ENCODE measurements at regions not wholly inside any gene's neighbourhood (a gene's known extent, or its start where the extent isn't known, plus 50 kb on each side); places are given as distances from the start of the nearest gene placed in this dataset.

DNA sequence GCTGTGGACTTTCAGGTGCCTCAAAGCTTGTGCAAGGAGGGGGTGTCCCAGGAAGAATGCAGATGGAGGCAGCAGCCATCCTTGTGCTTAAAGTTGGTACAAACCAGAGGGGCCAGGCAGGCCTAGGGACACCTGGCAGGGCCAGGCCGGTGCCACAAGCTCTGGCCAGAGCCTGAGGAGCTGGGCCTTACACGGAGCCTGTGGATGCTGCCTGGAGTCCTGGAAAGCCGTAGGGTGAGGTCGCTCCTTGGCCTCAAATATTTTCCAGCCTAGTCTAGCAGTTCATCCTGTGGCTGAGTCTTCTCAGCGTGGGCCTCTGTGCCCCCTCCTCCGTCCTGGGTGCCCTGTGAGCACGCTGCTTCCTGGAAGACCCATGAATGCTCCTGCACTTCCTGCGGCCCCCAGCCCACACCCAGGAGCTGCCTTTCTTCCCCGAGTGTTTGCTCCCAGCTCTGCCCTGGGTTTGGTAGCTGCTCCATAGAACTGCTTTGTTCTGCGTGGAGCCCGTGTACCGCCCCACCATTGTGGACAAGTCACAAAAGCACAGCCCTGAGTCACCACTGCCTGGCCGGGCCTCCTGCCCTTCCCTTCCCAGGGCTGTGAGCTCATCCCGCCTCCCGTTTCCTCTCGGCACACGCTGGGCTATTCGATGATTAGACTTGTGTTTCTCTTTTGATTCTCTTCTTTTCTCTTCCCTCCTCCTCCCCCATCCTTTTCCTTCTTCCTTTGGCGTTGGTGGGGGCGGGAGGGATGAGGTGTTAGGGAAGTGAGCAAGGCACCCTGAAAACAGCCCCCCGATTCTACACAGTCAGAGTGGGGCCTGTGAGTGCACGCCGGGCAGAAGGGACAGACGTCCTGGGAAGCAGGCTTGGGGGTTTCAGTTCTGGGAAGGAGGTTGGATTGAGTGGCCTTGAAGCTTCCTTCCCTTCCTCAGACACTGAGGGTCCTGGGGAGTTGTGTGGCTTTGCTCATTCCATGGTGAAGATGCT lies 73.2 kb upstream of the SHH start:
- DNase-seq (ENCODE audit: low read depth): peak; percentile 50

DNA sequence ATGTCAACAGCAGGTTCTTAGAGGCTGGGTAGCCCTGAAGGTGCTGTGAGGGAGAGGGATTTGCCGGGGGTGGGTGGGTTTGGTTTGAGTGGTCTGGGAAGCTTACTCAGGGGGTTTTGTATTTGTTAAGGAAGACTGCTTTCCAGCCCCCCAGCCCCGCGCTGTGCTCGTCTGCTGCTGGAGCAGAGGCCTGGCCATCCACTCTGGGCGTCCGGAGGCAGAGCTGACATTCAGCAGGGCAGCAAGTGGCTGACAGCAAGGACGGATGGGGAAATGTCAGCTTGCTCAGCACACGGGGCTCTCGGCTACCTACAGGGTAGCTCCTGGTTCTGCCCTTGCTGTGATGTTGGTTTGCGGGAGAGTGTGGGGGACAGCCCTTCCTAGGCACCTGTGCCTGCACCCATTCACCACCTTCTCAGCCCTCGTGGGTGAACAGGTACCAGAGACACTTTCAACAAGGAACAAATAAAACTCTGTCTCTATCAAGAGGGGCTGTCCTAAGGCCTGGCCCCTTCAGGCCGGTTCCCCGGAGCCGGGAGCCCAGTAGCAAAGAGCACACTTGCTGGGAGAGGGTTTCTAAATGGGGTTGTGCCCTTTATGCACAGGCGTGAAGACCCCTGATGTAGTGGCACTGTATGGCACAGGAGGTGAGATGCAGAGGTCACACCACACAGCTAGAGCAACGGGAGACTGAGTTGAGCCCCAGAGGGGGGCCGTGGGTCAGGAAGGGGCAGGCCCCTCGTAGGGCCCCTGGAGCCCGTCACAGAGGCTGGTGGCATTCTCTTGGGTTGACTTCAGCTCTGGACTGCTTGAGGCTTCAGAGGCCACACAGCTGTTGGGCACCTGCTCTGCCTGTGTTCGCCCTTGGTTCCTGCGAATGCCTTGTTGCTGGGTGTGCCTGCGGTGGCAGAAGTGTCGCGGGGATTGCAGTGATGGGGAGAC lies 72.2 kb upstream of the SHH start:
- DNase-seq (ENCODE audit: low read depth): no peak

DNA sequence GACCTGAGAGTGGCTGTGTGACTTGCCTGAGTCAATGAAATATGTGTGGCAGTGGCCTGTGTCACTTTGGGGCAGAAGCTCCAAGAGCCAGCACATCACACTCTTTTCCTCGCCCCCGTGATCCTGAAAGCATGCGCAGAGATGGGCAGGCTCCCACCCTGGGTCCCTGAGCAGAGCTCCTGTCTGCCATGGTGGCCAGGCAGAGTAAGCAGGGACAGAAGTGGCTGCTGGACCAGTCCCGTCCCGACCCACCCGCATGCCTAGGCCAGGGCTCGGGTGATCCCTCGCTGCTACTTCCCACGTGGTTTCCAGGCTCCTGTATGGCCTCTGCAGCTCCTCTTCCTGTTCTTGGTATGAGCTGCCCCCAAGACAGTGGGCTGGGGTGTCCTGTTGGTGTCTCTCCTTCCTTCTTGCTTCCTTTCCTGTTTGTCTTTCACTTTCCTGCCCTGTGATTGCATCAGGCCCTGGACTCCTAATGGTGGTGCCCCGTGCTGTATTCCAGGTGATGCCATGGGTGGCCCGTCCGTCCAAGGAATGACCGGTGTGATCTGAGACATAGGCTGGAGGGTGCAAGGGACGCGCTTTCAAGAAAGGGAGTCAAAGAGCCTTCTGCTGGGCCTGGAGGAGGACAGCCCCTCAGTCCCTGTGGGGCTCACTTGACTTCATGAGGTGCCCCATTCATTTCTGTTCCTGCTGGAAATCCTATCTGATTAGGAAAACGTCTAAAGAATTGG lies 71.4 kb upstream of the SHH start:
- no peak for DNase-seq (ENCODE audit: low read depth)

- no peak for DNase-seq (ENCODE audit: low read depth)
Observed at GRCh38 chr7:155882596-155882995, 70.3 kb upstream of the SHH start.

DNA sequence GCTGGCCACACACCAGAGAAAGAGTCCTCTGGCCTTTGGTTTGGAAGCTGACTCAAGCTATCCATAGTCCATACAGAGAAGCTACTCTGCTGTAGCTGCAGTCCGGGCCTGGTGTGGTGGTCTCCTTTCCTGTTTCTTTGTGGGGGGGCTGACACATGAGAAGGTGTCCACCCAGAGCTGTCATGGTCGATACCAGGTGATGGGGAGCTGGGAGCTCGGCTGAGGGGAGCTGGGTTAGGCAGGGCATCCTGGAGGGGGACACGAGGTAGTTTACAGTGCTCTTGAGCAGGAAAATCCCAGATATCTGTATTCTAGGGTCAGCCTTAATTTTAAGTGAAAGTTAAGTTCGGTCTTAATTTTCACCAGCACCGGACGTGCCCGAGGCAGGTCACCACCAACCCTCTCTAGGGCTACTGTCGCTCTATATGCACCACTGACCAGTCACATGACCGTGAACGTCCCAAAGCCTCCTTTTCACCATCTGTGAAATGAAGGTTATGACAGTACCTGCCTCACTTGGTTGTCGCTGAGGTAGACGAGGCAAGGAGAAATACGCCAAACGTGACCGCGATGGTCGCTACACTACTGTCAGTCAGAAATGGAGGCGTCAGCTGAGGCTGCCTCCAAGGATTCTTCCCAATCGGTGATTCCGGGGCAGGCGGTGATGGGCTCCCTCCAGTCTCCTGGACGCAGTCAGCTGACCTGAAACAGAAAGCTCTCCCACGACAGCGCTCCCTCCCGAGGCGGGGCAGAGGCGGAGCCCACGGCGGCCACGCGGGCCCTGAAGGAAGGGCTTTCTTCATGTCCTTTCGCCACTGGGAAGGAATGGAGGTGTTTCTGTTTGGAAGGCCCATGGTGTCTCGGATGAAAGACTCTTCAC lies 69.4 kb upstream of the SHH start:
- no peak for DNase-seq (ENCODE audit: low read depth)

DNA sequence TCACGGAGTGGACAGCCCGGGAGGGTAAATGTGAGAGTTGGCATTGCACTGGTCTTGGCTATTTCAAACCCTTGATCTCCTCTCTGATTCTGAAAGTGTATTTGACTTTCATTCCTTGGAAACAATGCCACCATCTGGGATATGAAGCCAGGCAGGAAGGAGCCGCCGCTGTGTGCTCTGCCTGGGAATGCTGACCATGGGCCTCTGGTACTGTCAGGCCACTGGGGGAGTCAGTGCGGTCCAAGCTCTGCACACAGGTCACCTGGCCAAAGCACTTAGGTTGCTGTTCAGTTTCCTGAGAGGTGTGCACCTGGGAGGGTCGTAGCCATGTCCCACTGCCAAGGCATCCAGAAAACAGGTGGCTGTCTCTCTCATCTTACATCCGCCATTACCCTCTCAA lies 68.5 kb upstream of the SHH start:
- no peak for DNase-seq (ENCODE audit: low read depth)

DNA sequence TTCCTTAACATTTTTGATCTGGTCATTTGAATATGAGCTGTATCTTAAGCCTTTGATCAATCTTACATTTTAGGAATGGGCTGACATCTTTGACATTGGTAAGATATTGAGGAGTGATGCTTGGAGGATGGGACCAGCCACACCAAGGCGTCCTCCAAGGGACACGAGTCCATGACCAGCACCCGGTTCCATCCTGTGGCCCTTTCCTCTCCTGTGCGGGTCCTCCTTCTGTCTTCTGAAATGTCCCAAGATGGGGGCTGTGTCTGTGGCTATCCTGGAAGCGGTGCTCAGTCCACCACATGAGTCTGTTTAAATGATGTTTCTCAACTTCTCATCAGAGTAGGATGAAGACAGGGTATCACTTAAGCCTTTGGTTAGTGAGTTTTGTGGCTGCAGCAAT lies 67.3 kb upstream of the SHH start:
- DNase-seq (ENCODE audit: low read depth): no peak

- no peak for DNase-seq (ENCODE audit: low read depth)
Observed at GRCh38 chr7:155878674-155879073, 66.4 kb upstream of the SHH start.

DNA sequence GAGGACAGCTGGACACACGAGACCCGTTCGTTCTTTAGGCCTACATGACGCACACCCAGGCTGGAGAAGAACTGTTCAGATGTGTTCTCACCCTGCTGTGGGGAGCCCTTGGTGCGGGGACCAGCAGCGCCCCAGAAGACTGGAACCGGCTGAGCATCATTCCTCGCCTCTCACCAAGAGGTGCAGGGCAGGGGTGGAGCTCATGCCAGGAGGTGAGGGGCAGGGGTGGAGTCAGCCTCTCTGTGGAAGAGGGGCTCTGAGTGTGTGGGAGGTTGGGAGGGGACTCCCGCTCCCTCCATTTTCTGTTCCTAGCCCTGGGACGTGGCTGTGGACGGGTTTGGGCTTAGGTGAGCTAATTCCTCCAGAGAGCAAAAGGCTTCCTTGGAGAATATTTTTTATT lies 66.0 kb upstream of the SHH start:
- DNase-seq (ENCODE audit: low read depth): no peak

DNA sequence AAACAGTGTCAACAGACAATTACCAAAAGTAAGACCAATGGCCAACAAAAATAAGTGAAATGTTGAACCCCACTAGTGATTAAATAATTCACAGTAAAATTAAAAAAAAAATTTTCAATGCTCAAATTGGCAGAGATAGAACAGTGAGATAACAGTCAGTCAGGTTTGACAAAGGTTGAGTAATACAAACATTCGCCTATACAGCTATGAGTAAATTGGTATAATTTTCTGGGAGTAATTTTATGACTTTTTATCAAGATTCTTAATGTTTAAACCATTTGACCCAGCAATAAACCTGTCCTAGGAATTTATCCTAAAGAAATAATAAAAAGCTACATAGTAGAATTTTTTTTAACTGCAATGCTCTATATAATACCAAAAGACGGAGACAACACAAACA lies 64.9 kb upstream of the SHH start:
- no peak for DNase-seq (ENCODE audit: low read depth)

DNA sequence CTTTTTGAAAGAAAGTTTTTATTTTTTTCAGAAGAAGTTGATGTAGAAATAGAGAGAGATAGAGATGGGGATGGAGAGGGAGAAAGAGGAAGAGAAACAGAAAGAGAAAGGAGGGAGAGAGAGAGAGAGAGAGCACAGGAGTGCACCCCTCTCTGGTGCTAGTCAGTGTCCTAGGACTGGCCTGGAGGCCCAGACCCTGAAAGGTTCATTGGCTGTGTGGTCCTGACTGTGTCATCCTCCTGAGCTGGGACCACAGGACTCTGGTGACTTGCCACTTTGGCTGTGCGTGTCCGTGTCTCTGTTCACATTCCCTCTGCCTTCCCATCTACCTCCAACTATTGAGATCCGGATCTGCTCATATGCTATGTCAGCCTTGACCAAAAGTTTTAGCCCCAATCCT lies 62.1 kb upstream of the SHH start:
- no peak for DNase-seq (ENCODE audit: low read depth)

DNA sequence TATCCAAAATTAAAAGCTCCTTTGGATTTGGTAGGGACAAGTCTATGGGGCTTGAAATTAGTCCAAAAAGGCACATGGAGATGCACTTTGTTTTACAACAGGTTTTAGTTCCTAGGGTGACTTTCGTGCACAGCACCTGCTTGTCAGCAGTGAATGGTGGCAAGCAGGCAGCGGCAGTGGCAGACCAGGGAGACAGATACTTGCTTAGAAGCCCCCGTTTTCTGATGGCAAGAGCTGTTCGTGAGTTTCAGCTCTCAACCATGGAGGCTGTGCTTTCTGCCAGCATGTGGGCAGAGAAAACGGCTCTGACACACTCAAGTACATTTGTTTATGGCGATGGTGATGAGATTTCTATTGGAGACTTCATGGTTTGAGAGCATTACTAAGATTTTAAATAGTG lies 61.7 kb upstream of the SHH start:
- DNase-seq (ENCODE audit: low read depth): no peak

GRCh38 chr7:155872678-155873369 lies 60.6 kb upstream of the SHH start:
- DNase-seq (ENCODE audit: low read depth): no peak

GRCh38 chr7:155871211-155871610 lies 58.9 kb upstream of the SHH start:
- no peak for DNase-seq (ENCODE audit: low read depth)

GRCh38 chr7:155870334-155871180 lies 58.3 kb upstream of the SHH start:
- no peak for DNase-seq (ENCODE audit: low read depth)

DNA sequence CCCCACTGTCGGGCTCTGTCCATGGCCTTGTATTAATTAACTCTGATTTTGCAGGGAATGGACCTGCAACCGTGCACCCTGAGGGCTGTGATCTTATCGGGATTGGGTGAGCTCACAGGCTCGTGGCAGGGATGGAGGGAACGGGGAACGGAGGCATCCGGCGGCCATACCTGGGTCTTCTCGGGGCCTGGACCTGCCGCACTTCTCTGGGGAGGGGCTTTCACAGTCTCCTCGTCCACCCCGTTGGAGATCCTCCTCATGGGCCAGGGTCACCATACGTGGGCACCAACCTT lies 57.5 kb upstream of the SHH start:
- DNase-seq (ENCODE audit: low read depth): no peak

DNA sequence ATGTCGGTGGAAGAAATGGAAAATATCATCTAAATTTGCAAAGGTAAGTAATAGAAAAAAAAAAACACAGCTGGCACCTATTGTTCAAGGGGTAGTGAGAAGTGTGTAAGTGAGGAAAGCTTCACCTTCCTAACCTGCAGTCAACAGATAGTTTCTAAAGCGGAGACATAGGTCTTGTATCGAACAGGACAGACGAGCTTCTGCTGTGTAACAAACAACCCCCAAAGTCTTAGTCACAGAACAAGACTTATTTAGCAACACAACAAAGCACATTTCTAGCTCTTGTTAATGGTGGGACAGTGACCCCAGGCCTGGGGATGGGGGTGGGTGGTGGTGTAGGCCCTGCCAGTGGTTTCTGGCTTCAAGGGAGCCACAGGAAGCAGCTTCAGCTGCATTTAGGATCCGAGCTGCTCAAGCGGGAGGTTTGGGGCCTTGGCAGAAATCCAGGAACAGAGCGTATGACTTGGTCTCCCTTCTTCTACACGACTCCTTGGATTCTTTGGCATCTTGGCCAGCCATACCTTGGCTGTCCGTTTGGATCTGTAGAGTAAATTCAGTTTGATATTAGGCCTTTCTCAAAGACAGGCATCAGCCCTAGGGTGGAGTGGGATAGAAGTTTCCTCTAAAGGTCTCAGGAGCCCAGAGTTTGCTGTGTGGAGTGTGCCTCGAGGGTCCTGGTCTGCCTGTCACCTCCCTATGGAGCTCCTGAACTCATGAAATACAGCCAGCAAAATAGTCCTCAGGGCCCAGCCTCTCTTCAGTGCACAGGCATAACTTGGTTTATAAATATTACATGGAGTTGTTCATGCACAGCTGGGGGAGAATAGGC lies 56.9 kb upstream of the SHH start:
- DNase-seq (ENCODE audit: low read depth): no peak

DNA sequence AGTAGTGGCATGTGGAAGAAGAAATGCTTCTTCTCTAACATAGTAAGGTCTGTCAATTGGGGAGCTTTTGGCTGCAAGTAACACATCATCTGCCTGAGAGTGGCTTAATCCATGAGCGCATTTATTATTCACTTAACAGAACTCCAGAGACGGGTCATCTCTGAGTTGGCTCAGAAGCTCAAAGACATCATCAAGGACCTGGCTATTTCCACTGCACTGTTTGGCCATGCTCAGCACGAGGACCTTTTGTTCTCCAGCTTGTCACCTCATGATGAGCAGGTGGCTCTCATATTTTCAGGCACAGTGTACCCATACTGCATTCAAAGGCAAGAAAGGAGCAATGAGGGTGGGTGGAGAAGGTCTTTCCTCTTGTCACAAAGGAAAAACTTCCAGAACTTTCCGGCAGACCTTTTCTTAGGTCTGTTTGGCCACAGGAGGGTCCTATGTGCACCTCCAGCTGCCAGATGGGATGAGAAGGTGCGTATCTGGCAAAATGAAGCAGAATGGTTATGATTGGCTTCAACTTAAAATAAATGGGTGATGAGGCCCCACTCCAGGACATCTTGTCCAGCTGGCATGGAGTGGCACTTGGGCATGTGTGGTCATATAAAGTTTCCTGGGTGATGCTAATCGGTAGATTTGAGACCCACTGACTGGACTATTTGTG lies 55.6 kb upstream of the SHH start:
- no peak for DNase-seq (ENCODE audit: low read depth)

Data from non-pigmented ciliary epithelial cell (primary cell).